ENCODE measurements at regions not wholly inside any gene's neighbourhood (a gene's known extent, or its start where the extent isn't known, plus 50 kb on each side); places are given as distances from the start of the nearest gene placed in this dataset.

DNA sequence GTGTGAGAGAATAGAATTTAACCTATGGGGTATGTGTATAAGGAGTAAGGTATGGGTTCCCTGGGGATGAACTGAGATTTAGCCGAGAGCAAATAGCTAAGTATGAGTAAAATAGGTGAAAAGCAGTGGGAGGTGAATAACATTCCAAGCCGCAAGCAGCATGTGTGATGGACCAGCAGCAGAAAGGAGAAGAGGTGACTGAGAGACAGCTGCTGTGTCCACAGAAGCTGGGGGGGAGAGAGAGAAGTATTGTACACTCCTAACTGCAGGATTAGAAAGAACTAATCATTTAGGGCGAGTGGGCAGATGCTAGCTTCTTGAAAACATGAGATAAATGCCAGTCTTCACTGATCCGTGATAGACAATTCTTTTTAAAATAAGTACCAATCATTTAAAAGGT is 296.0 kb downstream of the KLHL4 start:
- Histone ChIP-seq H3K27ac (ENCODE audit: low read depth in 2 of 2, low read length in 1 of 2) (no peak overlapping the region), H3K4me3 (ENCODE audit: low read depth in 2 of 2, low read length in 1 of 2) (no peak overlapping the region), H3K4me1 (ENCODE audit: control insufficient read depth in 1 of 2, insufficient read depth in 2 of 2, low read depth in 1 of 2, low read length in 1 of 2) (no peaks in the 10 kb centered on the region), H3F3A (replicated peaks; ENCODE audit: insufficient read depth) (no peaks in the 10 kb centered on the region), H2AFZ (ENCODE audit: low read depth) (no peak overlapping the region), H3K9me2 (no peaks in the 10 kb centered on the region), H3K9ac (no peak overlapping the region), H3K27me3 (ENCODE audit: insufficient read depth) (peaks cover 4% of the 10 kb centered on the region), H4K20me1 (ENCODE audit: insufficient read depth) (no peaks in the 10 kb centered on the region), H3K9me3 (no peaks in the 10 kb centered on the region), H3K36me3 (replicated peaks in 1 of 2; ENCODE audit: control insufficient read depth in 1 of 2, insufficient read depth in 2 of 2, low read length in 1 of 2) (no peaks in the 10 kb centered on the region), H3K4me2 (no peak overlapping the region), H3K79me2 (ENCODE audit: insufficient read depth) (no peaks in the 10 kb centered on the region)
- ChIA-PET CTCF (interaction anchor here (1.5 kb wide), 1 partner anchor 14 kb away, joined by 4 read pairs; no protein-coding TSS in a partner anchor), POLR2A (no interaction called here)
- 4% methylated on average over 4 of the region's 4 CpGs for WGBS (ENCODE audit: low lambda C conversion rate)
- TF ChIP-seq, protein P1, sequence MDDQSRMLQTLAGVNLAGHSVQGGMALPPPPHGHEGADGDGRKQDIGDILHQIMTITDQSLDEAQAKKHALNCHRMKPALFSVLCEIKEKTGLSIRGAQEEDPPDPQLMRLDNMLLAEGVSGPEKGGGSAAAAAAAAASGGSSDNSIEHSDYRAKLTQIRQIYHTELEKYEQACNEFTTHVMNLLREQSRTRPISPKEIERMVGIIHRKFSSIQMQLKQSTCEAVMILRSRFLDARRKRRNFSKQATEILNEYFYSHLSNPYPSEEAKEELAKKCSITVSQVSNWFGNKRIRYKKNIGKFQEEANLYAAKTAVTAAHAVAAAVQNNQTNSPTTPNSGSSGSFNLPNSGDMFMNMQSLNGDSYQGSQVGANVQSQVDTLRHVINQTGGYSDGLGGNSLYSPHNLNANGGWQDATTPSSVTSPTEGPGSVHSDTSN (IDR thresholded peaks at IDR 0.05): no peak
- no peak for TF ChIP-seq RAD21 (IDR thresholded peaks at IDR 0.05; ENCODE audit: low read length)
- TF ChIP-seq, protein P2, sequence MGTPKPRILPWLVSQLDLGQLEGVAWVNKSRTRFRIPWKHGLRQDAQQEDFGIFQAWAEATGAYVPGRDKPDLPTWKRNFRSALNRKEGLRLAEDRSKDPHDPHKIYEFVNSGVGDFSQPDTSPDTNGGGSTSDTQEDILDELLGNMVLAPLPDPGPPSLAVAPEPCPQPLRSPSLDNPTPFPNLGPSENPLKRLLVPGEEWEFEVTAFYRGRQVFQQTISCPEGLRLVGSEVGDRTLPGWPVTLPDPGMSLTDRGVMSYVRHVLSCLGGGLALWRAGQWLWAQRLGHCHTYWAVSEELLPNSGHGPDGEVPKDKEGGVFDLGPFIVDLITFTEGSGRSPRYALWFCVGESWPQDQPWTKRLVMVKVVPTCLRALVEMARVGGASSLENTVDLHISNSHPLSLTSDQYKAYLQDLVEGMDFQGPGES (IDR thresholded peaks at IDR 0.05; ENCODE audit: low read depth, low read length): no peak
- no peak for TF ChIP-seq FOSL2 (IDR thresholded peaks at IDR 0.05; ENCODE audit: borderline replicate concordance, low read depth)
- TF ChIP-seq YY1 (IDR thresholded peaks at IDR 0.05; ENCODE audit: low read depth): no peak
- TF ChIP-seq NRF1 (IDR thresholded peaks at IDR 0.05; ENCODE audit: low read depth, low read length): no peak
- TF ChIP-seq RCOR1 (IDR thresholded peaks at IDR 0.05; ENCODE audit: low read length): no peak
- TF ChIP-seq TCF12 (IDR thresholded peaks at IDR 0.05): no peak
- TF ChIP-seq, protein P3, sequence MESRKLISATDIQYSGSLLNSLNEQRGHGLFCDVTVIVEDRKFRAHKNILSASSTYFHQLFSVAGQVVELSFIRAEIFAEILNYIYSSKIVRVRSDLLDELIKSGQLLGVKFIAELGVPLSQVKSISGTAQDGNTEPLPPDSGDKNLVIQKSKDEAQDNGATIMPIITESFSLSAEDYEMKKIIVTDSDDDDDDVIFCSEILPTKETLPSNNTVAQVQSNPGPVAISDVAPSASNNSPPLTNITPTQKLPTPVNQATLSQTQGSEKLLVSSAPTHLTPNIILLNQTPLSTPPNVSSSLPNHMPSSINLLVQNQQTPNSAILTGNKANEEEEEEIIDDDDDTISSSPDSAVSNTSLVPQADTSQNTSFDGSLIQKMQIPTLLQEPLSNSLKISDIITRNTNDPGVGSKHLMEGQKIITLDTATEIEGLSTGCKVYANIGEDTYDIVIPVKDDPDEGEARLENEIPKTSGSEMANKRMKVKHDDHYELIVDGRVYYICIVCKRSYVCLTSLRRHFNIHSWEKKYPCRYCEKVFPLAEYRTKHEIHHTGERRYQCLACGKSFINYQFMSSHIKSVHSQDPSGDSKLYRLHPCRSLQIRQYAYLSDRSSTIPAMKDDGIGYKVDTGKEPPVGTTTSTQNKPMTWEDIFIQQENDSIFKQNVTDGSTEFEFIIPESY (IDR thresholded peaks at IDR 0.05; ENCODE audit: borderline replicate concordance, low read depth): no peak
- TF ChIP-seq JUND (IDR thresholded peaks at IDR 0.05): no peak
- DNase-seq: no peak

DNA sequence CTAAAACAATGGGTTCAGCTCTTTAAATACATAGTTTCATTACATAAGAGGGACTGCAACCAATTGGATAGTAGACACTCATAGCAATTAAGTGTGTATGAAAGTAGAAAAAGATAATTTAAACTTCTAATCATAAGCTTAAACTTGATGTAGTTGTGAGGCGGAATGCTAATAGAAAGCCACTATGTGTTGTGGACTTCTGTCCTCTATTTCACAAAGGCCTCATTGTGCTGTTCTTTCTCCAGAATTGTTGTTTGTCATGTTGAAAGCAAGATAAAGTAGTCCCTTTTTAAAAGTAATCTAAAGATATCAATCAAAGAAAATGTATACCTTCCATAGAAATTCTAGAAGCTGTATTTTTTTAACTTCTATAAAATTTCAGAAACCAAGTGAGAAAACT is 329.4 kb downstream of the KLHL4 start:
- WGBS (ENCODE audit: low lambda C conversion rate): 9% methylated on average over 1 of the region's 1 CpG
- CTCF ChIA-PET: no interaction called here
- no peaks in the 10 kb centered on the region for H3K4me1 ChIP-seq (ENCODE audit: control insufficient read depth in 1 of 2, insufficient read depth in 2 of 2, low read depth in 1 of 2, low read length in 1 of 2)
- no peak for TF ChIP-seq RAD21 (IDR thresholded peaks at IDR 0.05; ENCODE audit: low read length)
- TF ChIP-seq RXRA (IDR thresholded peaks at IDR 0.05; ENCODE audit: borderline replicate concordance, low read depth): no peak
- no peak for TF ChIP-seq MXI1 (IDR thresholded peaks at IDR 0.05; ENCODE audit: low read depth, low read length)
- TF ChIP-seq JUND (IDR thresholded peaks at IDR 0.05): no peak
- no peak for TF ChIP-seq RCOR1 (IDR thresholded peaks at IDR 0.05; ENCODE audit: low read length)
- no peak for TF ChIP-seq FOXJ3 (CRISPR knock-in tag; IDR thresholded peaks at IDR 0.05)
- TF ChIP-seq MEF2A (IDR thresholded peaks at IDR 0.05; ENCODE audit: borderline replicate concordance, low read depth): no peak
- TF ChIP-seq, protein P4, sequence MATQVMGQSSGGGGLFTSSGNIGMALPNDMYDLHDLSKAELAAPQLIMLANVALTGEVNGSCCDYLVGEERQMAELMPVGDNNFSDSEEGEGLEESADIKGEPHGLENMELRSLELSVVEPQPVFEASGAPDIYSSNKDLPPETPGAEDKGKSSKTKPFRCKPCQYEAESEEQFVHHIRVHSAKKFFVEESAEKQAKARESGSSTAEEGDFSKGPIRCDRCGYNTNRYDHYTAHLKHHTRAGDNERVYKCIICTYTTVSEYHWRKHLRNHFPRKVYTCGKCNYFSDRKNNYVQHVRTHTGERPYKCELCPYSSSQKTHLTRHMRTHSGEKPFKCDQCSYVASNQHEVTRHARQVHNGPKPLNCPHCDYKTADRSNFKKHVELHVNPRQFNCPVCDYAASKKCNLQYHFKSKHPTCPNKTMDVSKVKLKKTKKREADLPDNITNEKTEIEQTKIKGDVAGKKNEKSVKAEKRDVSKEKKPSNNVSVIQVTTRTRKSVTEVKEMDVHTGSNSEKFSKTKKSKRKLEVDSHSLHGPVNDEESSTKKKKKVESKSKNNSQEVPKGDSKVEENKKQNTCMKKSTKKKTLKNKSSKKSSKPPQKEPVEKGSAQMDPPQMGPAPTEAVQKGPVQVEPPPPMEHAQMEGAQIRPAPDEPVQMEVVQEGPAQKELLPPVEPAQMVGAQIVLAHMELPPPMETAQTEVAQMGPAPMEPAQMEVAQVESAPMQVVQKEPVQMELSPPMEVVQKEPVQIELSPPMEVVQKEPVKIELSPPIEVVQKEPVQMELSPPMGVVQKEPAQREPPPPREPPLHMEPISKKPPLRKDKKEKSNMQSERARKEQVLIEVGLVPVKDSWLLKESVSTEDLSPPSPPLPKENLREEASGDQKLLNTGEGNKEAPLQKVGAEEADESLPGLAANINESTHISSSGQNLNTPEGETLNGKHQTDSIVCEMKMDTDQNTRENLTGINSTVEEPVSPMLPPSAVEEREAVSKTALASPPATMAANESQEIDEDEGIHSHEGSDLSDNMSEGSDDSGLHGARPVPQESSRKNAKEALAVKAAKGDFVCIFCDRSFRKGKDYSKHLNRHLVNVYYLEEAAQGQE (IDR thresholded peaks at IDR 0.05; ENCODE audit: low read depth, low read length): no peak
- no peak for TF ChIP-seq YY1 (IDR thresholded peaks at IDR 0.05; ENCODE audit: low read depth)
- no peak for TF ChIP-seq ELF1 (IDR thresholded peaks at IDR 0.05)
- TF ChIP-seq NRF1 (IDR thresholded peaks at IDR 0.05; ENCODE audit: low read depth, low read length): no peak
- no peak for TF ChIP-seq EZH2phosphoT487 (IDR thresholded peaks at IDR 0.05; ENCODE audit: borderline replicate concordance, low read depth)
- TF ChIP-seq, protein P5, sequence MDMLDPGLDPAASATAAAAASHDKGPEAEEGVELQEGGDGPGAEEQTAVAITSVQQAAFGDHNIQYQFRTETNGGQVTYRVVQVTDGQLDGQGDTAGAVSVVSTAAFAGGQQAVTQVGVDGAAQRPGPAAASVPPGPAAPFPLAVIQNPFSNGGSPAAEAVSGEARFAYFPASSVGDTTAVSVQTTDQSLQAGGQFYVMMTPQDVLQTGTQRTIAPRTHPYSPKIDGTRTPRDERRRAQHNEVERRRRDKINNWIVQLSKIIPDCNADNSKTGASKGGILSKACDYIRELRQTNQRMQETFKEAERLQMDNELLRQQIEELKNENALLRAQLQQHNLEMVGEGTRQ (IDR thresholded peaks at IDR 0.05; ENCODE audit: borderline replicate concordance, low read depth, low read length): no peak
- TF ChIP-seq, protein P6, sequence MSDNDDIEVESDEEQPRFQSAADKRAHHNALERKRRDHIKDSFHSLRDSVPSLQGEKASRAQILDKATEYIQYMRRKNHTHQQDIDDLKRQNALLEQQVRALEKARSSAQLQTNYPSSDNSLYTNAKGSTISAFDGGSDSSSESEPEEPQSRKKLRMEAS (IDR thresholded peaks at IDR 0.05; ENCODE audit: low read depth): no peak
- TF ChIP-seq FOSL2 (IDR thresholded peaks at IDR 0.05; ENCODE audit: borderline replicate concordance, low read depth): no peak

More for the DNA sequence above, 329.4 kb downstream of the KLHL4 start:
- H3K4me3 ChIP-seq (ENCODE audit: low read depth in 2 of 2, low read length in 1 of 2): no peak overlapping the region
- H3K27me3 ChIP-seq (ENCODE audit: insufficient read depth): no peaks in the 10 kb centered on the region; the same call in 1 of the 2 replicates
- H3K9ac ChIP-seq: no peak overlapping the region
- H3K36me3 ChIP-seq (replicated peaks in 1 of 2; ENCODE audit: control insufficient read depth in 1 of 2, insufficient read depth in 2 of 2, low read length in 1 of 2): no peaks in the 10 kb centered on the region
- H2AFZ ChIP-seq (ENCODE audit: low read depth): no peak overlapping the region
- no peaks in the 10 kb centered on the region for H3K9me3 ChIP-seq
- no peaks in the 10 kb centered on the region for H4K20me1 ChIP-seq (ENCODE audit: insufficient read depth)
- H3K4me2 ChIP-seq: no peak overlapping the region
- no peaks in the 10 kb centered on the region for H3K79me2 ChIP-seq (ENCODE audit: insufficient read depth)
- no peaks in the 10 kb centered on the region for H3K9me2 ChIP-seq
- POLR2A ChIA-PET: no interaction called here
- DNase-seq: no peak
- H3F3A ChIP-seq (replicated peaks; ENCODE audit: insufficient read depth): no peaks in the 10 kb centered on the region
- no peak overlapping the region for H3K27ac ChIP-seq (ENCODE audit: low read depth in 2 of 2, low read length in 1 of 2)

All from SK-N-SH (cell line).